GM19240 (cell line): ENCODE measurements at regions not wholly inside any gene's neighbourhood (a gene's known extent, or its start where the extent isn't known, plus 50 kb on each side); places are given as distances from the start of the nearest gene placed in this dataset.

Experiments used
- DNase-seq: peaks from one replicate; pipeline ENCODE4 v3.0.0; 2011; ENCODE audit warnings: low spot score; ENCODE audit not compliant: insufficient read length

- DNase-seq: no peak
These were observed 96.5 kb downstream of the ZFP36L2 start for GRCh38 chr2:43129676-43130547.

DNA sequence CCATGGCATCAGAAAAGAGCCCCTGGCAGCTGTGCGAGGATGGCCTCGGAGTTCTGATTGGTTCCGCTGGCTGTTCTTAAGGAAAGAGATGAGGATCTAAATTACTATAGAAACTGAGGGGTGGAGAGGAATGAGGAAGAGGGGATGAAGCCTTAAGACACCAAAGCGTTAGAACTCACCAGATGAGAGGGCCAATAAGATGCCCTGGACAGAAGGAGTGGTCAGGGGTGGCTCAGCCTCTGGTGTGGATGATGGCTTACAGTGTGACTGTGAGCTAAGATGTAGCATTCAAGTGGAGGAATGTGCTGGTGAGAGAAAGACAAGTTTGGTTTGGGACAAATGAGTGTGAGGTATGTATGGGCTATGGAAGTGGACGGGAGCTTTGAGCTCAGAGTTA lies 97.8 kb downstream of the ZFP36L2 start:
- no peak for DNase-seq

- DNase-seq: no peak
These were observed 98.4 kb downstream of the ZFP36L2 start for GRCh38 chr2:43127941-43128558.

DNA sequence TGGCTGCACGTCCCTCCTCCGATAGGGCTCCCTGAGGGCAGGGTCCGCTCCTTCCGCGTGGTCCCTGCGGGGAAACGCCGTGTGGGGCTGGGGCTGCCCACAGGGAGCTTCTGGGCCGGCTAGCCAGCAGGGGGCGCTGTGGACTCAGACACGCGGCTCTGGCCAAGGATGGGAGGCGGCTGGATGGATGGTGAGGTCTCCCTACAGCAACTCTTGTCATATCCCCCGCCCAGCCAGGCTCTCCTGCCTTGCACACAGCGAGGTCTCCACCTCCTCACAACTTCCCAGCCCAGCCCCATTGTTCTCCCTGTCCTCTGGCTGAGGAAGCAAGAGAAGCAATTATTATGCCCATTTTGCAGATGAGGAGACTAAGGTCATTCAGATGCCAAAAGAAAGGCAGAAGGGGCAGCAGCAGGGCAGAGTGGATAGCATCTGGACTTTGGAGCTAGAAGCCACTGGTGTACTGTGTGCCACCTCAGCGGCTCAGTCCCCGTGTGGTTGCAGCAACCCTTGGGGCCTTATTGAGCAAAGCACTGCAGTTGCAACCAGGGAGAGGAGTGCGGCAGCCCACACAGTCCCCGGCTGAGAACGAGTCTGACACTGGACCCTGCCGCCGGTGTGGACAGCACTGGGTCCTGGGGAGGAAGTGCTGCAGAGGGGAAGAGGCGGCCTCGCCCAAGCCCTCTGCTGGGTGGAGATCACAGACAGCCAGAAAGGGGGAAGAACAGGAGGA lies 99.0 kb downstream of the ZFP36L2 start:
- DNase-seq: peak; percentile 51

DNA sequence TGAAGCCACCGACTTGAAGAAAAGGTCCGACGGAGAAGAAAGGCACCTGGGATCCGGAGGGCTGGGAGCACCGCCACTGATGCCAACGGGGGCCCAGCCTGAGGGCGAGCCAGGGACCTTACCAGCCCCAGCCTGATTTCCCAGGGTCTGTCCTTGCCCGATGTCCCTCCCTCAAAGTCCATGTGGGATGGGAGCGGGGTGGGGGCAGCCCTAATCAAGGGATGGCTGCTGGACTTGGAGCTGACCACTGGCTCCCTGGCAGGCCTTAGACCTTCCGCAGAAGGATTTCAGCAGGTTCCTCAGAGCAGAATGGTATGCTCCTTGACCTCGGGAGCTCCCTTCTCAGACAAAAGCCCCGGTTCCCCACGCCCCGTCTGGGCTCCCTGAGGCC lies 99.6 kb downstream of the ZFP36L2 start:
- no peak for DNase-seq

DNA sequence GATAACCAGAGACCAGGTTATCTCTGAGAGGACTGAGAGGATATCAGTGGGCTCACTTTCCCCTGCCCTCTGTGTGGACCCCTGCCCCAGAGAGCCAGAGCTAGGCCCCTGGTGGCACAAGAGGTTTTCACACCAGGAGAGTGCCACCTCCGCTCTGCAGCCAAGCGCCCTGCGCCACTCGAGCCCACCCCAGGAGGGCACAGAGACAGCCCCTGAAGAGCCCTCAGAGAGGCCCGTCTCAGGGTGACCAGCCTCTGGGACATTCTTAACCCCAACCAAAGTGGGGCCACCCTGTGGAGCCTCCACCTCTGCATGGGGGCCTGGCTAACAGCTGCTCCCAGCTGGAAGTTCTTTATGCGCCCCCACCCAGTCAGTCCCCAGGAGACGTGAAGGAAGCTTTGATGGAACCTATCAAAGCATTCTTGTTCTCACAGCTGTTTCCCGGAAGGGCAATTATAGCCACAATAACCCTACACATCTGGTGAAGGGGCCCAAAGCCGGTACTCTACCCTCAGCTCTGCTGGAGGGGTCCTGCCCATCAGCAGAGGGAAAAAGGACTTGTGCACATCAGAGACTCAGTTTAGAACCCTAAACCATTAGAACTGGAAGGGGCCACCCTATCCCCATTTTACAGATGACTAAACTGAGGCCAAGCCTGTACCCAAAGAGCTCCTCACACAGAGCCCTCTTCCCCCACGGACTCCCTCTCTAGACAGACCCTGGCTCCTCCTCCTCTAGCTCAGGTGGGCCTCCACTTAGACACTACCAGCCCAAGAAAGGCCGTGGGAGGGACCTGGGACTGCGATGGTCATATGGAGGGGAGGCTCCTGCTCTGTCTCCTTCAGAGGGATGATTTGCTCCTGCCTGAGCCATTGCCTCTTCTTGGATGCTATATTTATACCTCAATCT lies 101.1 kb downstream of the ZFP36L2 start:
- no peak for DNase-seq

- DNase-seq: no peak
These were observed 101.7 kb downstream of the ZFP36L2 start for GRCh38 chr2:43124687-43125057.

DNA sequence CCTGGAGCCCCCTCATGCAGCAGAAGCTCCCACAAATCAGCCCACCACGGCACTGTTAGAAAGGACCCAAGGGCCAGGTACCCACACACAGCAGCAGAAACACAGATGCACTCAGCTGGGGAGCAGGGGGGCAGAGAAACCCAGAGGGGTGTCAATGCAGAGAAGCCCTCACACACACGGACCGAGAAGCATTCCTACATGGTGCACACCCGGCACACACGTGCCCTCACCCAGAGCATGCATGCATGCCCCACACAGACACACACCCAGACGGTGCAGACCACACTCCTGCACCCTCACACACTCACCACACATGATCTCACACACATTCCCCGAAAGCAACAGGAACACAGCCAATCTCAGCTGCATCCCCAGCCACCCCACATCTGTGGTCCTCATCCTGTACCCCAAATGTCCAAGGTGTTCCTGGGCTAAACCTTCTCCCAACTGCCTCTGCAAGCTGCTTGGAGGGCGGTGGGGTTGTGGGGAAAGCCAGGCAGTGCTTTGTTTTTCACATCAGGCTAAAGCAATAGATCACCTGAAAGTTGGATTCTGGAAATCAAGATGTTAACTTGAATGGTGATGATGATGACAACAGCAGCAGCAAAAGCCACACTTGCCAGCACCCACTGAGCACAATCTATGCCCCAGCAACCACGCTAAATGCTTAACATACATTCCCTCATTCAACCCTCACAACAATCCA lies 102.3 kb downstream of the ZFP36L2 start:
- no peak for DNase-seq

DNA sequence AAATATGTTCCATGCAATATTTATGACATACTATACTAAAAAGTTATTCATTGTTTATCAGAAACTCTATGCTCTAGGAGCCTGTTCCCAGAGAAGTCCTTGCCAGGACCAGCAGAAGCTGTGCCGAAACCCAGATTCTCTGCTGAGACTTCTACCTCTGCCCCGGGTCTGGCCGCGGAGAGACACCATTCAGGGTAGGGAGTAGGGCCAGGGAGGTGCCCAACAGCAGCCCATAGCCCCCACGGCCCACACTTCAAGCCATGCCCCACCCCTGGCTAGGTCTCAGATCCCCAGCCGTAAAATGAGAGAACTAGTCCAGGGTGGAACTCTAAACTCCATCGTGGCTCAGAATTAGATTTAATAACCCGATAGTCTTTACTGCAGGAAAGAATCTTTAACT lies 102.9 kb downstream of the ZFP36L2 start:
- DNase-seq: no peak

- no peak for DNase-seq
These were observed 103.4 kb downstream of the ZFP36L2 start for GRCh38 chr2:43123028-43123427.

- DNase-seq: no peak
These were observed 104.7 kb downstream of the ZFP36L2 start for GRCh38 chr2:43121580-43122314.

DNA sequence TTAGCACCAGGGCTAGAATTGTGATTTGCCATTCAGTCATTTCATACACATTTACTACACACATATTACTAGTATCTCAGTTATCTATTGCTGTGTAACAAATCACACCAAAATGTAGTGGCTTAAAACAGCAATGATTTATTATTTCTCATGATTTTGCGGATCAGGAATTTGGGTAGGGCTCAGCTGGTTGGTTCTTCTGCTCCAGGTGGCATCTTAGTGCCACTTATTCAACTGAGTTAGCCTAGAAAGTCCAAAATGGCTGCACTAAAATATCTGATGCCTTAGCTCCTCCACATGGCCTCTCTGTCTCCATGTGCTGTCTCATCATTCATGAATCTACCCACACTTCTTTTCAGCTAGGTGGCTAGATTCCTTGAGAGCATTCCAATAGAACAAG lies 107.1 kb downstream of the ZFP36L2 start:
- DNase-seq: no peak

DNA sequence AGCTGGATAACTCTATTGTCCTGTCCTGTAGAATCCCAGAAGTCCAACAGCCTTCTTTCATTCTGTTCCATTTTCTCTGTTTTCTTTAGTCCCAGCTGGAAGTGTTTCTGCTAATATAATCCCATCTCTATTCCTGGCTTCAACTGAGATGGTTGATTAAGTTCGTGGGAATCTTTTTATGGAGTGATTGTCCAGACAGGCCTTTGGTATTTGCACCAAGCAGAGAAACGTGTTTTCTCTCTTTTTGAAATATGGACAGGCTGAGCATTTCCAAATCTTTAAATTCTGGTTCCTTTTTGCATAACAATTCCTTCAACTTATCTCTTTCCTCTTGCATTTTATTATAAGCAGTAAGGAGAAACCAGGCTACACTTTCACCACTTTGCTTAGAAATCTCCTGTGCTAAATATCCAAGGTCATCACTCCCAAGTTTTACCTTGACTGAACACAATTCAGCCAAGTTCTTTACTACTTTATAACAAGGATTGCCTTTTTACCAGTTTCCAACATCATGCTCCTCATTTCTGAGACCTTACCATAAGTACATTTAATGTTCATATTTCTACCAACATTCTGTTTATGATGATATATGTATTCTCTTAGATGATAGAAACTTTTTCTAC lies 108.8 kb downstream of the ZFP36L2 start:
- no peak for DNase-seq

DNA sequence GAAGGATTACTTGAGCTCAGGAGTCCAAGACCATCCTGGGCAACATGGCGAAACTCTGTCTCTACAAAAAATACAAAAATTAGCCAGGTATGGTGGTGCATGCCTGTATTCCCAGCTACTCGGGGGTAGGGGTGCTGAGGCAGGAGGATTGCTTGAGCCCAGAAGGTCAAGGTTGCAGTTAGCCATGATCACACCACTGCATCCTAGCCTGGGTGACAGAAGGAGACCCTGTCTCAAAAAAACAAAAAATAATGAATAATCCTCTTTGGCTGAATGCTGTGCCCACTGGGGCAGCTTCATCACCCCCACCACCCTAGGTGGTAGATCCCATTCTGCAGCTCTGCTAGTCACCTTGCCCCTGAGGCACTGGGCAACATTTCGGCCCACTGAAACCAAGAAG lies 109.4 kb downstream of the ZFP36L2 start:
- DNase-seq: no peak

GRCh38 chr2:43115881-43116280 lies 110.5 kb downstream of the ZFP36L2 start:
- no peak for DNase-seq

- DNase-seq: no peak
These were observed 112.2 kb downstream of the ZFP36L2 start for GRCh38 chr2:43114210-43114609.

- DNase-seq: no peak
These were observed 114.4 kb downstream of the ZFP36L2 start for GRCh38 chr2:43111788-43112554.

- DNase-seq: no peak
These were observed 115.9 kb downstream of the ZFP36L2 start for GRCh38 chr2:43110442-43110871.

- no peak for DNase-seq
These were observed 117.1 kb downstream of the ZFP36L2 start for GRCh38 chr2:43109261-43109743.
